HepG2 (cell line): ENCODE measurements at regions not wholly inside any gene's neighbourhood (a gene's known extent, or its start where the extent isn't known, plus 50 kb on each side); places are given as distances from the start of the nearest gene placed in this dataset.

Experiments
- CCDC6 ChIP-seq: sonication (generic); formaldehyde crosslinking; IDR thresholded peaks from 2 replicates; pipeline ENCODE4 v1.8.1; 2022; ENCODE audit warnings: mild to moderate bottlenecking, missing genetic modification reagents, moderate library complexity
- ELF4 ChIP-seq: sonication (generic); formaldehyde crosslinking; IDR thresholded peaks from 2 replicates; pipeline ENCODE4 v1.5.0; 2020; ENCODE audit warnings: missing genetic modification reagents, mild to moderate bottlenecking, moderate library complexity, borderline replicate concordance
- ESRRA ChIP-seq: sonication (generic); formaldehyde crosslinking; IDR thresholded peaks from 2 replicates; pipeline ENCODE4 v1.5.1; 2020; ENCODE audit warnings: mild to moderate bottlenecking, low read depth, missing genetic modification reagents
- FOXA3 ChIP-seq: IDR thresholded peaks from 2 replicates; pipeline ENCODE4 v1.6.1; 2016; ENCODE audit warnings: missing genetic modification reagents, missing compliant biosample characterization
- HNRNPLL ChIP-seq: fragments of 200-400 bp; formaldehyde crosslinking; IDR thresholded peaks from 2 replicates; pipeline ENCODE4 v1.6.1; 2017; ENCODE audit warnings: mild to moderate bottlenecking, low read depth, low read length; ENCODE audit not compliant: poor library complexity, severe bottlenecking
- KLF6 ChIP-seq: IDR thresholded peaks from 2 replicates; pipeline ENCODE4 v1.8.0; 2016; ENCODE audit warnings: missing biosample characterization, missing genetic modification reagents
- MED1 ChIP-seq: sonication (generic); formaldehyde crosslinking; IDR thresholded peaks from 2 replicates; pipeline ENCODE4 v1.4.0; 2020; ENCODE audit warnings: missing genetic modification reagents
- NR2F6 ChIP-seq, 2 experiments: IDR thresholded peaks; 2 replicates each; pipeline ENCODE4 v1.6.1; 2016; ENCODE audit warnings: antibody characterized with exemption in 1 of 2, mild to moderate bottlenecking in 1 of 2
- RAD51 ChIP-seq: fragments of 450-650 bp; IDR thresholded peaks from 2 replicates; pipeline ENCODE4 v1.6.1; 2016; ENCODE audit warnings: borderline replicate concordance
- RARA ChIP-seq: IDR thresholded peaks from 2 replicates; pipeline ENCODE4 v1.6.1; 2016; ENCODE audit warnings: missing genetic modification reagents, missing compliant biosample characterization
- SIX1 ChIP-seq: sonication (generic); formaldehyde crosslinking; IDR thresholded peaks from 2 replicates; pipeline ENCODE4 v1.4.0; 2020; ENCODE audit warnings: missing genetic modification reagents, borderline replicate concordance
- TARDBP ChIP-seq: sonication (generic); formaldehyde crosslinking; IDR thresholded peaks from 2 replicates; pipeline ENCODE4 v1.8.0; 2022; ENCODE audit warnings: mild to moderate bottlenecking, missing genetic modification reagents
- ZFP62 ChIP-seq: sonication (generic); formaldehyde crosslinking; IDR thresholded peaks from 2 replicates; pipeline ENCODE4 v1.4.0; 2020; ENCODE audit warnings: missing genetic modification reagents
- ZNF605 ChIP-seq: sonication (generic); formaldehyde crosslinking; IDR thresholded peaks from 2 replicates; pipeline ENCODE4 v1.8.0; 2022; ENCODE audit warnings: mild to moderate bottlenecking, missing genetic modification reagents
- ZNF780A ChIP-seq: sonication (generic); formaldehyde crosslinking; IDR thresholded peaks from 2 replicates; pipeline ENCODE4 v1.8.0; 2022; ENCODE audit warnings: mild to moderate bottlenecking, missing genetic modification reagents, moderate library complexity
- ZSCAN29 ChIP-seq: sonication (generic); formaldehyde crosslinking; conservative IDR thresholded peaks from 2 replicates; pipeline ENCODE4 v1.4.0; 2020; ENCODE audit warnings: mild to moderate bottlenecking, missing genetic modification reagents
- TF ChIP-seq, protein P1 (sequence below): sonication (generic); formaldehyde crosslinking; IDR thresholded peaks from 2 replicates; pipeline ENCODE4 v1.8.1; 2022; ENCODE audit warnings: low read depth, mild to moderate bottlenecking, missing genetic modification reagents
- TF ChIP-seq, protein P2 (sequence below): sonication (generic); formaldehyde crosslinking; IDR thresholded peaks from 2 replicates; pipeline ENCODE4 v1.4.0; 2020; ENCODE audit warnings: missing genetic modification reagents
- TF ChIP-seq, protein P3 (sequence below): sonication (generic); formaldehyde crosslinking; conservative IDR thresholded peaks from 2 replicates; pipeline ENCODE4 v1.8.0; 2022; ENCODE audit warnings: missing genetic modification reagents
- TF ChIP-seq, protein P4 (sequence below): sonication (generic); formaldehyde crosslinking; IDR thresholded peaks from 2 replicates; pipeline ENCODE4 v1.4.0; 2020; ENCODE audit warnings: missing genetic modification reagents
- TF ChIP-seq, protein P5 (sequence below): sonication (generic); formaldehyde crosslinking; IDR thresholded peaks from 2 replicates; pipeline ENCODE4 v1.4.0; 2020; ENCODE audit warnings: low read depth, mild to moderate bottlenecking, missing genetic modification reagents

DNA sequence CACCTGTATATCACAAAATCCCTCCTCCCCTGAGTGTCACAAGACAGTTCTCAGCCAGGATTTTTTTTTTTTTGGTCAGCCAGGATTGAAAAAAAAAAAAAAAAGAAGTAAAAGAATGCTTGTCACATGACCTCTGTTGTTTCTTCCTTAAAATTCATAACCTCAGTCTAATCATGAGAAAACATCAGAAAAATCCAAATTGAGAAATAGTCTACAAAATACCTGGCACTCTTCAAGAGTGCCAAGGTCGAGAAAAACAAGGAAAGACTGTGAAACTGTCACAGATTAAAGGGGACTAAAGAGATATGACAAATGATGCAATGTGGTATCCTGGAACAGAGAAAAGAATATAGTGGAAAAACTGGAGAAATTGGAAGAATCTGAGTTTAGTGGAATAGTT, 58.5 kb upstream of the SUB1 start (continued):
- TF ChIP-seq, protein P1, sequence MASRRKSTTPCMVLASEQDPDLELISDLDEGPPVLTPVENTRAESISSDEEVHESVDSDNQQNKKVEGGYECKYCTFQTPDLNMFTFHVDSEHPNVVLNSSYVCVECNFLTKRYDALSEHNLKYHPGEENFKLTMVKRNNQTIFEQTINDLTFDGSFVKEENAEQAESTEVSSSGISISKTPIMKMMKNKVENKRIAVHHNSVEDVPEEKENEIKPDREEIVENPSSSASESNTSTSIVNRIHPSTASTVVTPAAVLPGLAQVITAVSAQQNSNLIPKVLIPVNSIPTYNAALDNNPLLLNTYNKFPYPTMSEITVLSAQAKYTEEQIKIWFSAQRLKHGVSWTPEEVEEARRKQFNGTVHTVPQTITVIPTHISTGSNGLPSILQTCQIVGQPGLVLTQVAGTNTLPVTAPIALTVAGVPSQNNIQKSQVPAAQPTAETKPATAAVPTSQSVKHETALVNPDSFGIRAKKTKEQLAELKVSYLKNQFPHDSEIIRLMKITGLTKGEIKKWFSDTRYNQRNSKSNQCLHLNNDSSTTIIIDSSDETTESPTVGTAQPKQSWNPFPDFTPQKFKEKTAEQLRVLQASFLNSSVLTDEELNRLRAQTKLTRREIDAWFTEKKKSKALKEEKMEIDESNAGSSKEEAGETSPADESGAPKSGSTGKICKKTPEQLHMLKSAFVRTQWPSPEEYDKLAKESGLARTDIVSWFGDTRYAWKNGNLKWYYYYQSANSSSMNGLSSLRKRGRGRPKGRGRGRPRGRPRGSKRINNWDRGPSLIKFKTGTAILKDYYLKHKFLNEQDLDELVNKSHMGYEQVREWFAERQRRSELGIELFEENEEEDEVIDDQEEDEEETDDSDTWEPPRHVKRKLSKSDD (CRISPR knock-in tag) = no peak
- TF ChIP-seq ZFP62 (no peak), ZSCAN29 (no peak), CCDC6 (CRISPR knock-in tag) (no peak), ELF4 (CRISPR knock-in tag) (no peak), HNRNPLL (no peak), ZNF605 (CRISPR knock-in tag) (no peak), RARA (CRISPR knock-in tag) (0 out of 2 replicates have a peak, but pooled peaks have one; percentile 23), RAD51 (peak; percentile 42; the same call in 1 of the 2 replicates), ESRRA (no peak), FOXA3 (CRISPR knock-in tag) (peak; percentile 57), SIX1 (CRISPR knock-in tag) (no peak), ZNF780A (no peak), KLF6 (CRISPR knock-in tag) (no peak), NR2F6 (IDR thresholded peaks at IDR 0.05) (peak; percentile 56), NR2F6 (CRISPR knock-in tag; IDR thresholded peaks at IDR 0.05) (no peak), TARDBP (CRISPR knock-in tag) (no peak), MED1 (CRISPR knock-in tag) (peak; percentile 36; the same call in 1 of the 2 replicates)
- TF ChIP-seq, protein P2, sequence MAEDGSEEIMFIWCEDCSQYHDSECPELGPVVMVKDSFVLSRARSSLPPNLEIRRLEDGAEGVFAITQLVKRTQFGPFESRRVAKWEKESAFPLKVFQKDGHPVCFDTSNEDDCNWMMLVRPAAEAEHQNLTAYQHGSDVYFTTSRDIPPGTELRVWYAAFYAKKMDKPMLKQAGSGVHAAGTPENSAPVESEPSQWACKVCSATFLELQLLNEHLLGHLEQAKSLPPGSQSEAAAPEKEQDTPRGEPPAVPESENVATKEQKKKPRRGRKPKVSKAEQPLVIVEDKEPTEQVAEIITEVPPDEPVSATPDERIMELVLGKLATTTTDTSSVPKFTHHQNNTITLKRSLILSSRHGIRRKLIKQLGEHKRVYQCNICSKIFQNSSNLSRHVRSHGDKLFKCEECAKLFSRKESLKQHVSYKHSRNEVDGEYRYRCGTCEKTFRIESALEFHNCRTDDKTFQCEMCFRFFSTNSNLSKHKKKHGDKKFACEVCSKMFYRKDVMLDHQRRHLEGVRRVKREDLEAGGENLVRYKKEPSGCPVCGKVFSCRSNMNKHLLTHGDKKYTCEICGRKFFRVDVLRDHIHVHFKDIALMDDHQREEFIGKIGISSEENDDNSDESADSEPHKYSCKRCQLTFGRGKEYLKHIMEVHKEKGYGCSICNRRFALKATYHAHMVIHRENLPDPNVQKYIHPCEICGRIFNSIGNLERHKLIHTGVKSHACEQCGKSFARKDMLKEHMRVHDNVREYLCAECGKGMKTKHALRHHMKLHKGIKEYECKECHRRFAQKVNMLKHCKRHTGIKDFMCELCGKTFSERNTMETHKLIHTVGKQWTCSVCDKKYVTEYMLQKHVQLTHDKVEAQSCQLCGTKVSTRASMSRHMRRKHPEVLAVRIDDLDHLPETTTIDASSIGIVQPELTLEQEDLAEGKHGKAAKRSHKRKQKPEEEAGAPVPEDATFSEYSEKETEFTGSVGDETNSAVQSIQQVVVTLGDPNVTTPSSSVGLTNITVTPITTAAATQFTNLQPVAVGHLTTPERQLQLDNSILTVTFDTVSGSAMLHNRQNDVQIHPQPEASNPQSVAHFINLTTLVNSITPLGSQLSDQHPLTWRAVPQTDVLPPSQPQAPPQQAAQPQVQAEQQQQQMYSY (CRISPR knock-in tag) = 0 out of 2 replicates have a peak, but pooled peaks have one; percentile 13
- TF ChIP-seq, protein P3, sequence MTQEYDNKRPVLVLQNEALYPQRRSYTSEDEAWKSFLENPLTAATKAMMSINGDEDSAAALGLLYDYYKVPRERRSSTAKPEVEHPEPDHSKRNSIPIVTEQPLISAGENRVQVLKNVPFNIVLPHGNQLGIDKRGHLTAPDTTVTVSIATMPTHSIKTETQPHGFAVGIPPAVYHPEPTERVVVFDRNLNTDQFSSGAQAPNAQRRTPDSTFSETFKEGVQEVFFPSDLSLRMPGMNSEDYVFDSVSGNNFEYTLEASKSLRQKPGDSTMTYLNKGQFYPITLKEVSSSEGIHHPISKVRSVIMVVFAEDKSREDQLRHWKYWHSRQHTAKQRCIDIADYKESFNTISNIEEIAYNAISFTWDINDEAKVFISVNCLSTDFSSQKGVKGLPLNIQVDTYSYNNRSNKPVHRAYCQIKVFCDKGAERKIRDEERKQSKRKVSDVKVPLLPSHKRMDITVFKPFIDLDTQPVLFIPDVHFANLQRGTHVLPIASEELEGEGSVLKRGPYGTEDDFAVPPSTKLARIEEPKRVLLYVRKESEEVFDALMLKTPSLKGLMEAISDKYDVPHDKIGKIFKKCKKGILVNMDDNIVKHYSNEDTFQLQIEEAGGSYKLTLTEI (CRISPR knock-in tag) = no peak
- TF ChIP-seq, protein P4, sequence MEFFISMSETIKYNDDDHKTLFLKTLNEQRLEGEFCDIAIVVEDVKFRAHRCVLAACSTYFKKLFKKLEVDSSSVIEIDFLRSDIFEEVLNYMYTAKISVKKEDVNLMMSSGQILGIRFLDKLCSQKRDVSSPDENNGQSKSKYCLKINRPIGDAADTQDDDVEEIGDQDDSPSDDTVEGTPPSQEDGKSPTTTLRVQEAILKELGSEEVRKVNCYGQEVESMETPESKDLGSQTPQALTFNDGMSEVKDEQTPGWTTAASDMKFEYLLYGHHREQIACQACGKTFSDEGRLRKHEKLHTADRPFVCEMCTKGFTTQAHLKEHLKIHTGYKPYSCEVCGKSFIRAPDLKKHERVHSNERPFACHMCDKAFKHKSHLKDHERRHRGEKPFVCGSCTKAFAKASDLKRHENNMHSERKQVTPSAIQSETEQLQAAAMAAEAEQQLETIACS = no peak
- TF ChIP-seq, protein P5, sequence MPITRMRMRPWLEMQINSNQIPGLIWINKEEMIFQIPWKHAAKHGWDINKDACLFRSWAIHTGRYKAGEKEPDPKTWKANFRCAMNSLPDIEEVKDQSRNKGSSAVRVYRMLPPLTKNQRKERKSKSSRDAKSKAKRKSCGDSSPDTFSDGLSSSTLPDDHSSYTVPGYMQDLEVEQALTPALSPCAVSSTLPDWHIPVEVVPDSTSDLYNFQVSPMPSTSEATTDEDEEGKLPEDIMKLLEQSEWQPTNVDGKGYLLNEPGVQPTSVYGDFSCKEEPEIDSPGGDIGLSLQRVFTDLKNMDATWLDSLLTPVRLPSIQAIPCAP = no peak
